ENCODE measurements at regions not wholly inside any gene's neighbourhood (a gene's known extent, or its start where the extent isn't known, plus 50 kb on each side); places are given as distances from the start of the nearest gene placed in this dataset.
"Not testable (repeated sequence)": the region's sequence is repeated elsewhere in the genome, so short reads cannot be mapped to it uniquely, and the experiment has no call there.

- no peak for ATAC-seq (ENCODE audit: low read depth in 2 of 2)
- no peaks in the 10 kb centered on the region for H3K9me3 ChIP-seq (ENCODE audit: control insufficient read depth in 2 of 2, low read length in 2 of 2)
- Mint-ChIP-seq H3K27ac (no peak overlapping the region), H3K36me3 (no peaks in the 10 kb centered on the region), H3K4me1 (no peaks in the 10 kb centered on the region), H3K4me3 (no peak overlapping the region), H3K9me3 (peaks cover 0 to 2% (median 0%) of the 10 kb centered on the region in 7 donors), H3K27me3 (no peaks in the 10 kb centered on the region)
- no peaks in the 10 kb centered on the region for H3K4me1 ChIP-seq (ENCODE audit: control insufficient read depth, insufficient read depth, low read length, poor library complexity, severe bottlenecking)
- H3K27me3 ChIP-seq (ENCODE audit: control insufficient read depth, insufficient read depth, low read length): no peaks in the 10 kb centered on the region
- no peak overlapping the region for H3K4me3 ChIP-seq (ENCODE audit: low read depth, low read length)
- H3K27ac ChIP-seq (ENCODE audit: insufficient read depth, low read length, poor library complexity, severe bottlenecking): no peak overlapping the region
- H3K36me3 ChIP-seq (ENCODE audit: control insufficient read depth, insufficient read depth, low read length): no peaks in the 10 kb centered on the region
- DNase-seq: no peak
These were observed 59.7 kb upstream of the CACHD1 start for GRCh38 chr1:64410217-64410616.

DNA sequence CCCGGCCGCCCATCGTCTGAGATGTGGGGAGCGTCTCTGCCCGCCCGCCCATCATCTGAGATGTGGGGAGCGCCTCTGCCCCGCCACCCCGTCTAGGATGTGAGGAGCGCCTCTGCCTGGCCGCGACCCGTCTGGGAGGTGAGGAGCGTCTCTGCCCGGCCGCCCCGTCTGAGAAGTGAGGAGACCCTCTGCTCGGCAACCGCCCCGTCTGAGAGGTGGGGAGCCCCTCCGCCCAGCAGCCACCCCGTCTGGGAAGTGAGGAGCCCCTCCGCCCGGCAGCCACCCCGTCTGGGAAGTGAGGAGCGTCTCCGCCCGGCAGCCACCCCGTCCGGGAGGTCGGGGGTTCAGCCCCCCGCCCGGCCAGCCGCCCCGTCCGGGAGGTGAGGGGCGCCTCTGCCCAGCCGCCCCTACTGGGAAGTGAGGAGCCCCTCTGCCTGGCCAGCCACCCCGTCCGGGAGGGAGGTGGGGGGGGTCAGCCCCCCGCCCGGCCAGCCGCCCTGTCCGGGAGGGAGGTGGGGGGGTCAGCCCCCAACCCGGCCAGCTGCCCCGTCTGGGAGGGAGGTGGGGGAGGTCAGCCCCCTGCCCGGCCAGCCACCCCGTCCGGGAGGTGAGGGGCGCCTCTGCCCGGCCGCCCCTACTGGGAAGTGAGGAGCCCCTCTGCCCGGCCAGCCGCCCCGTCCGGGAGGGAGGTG, 54.9 kb upstream of the CACHD1 start:
- H3K27ac Mint-ChIP-seq; H3K9me3 ChIP-seq (ENCODE audit: control insufficient read depth in 2 of 2, low read length in 2 of 2); ATAC-seq (ENCODE audit: low read depth in 2 of 2); H3K27me3 Mint-ChIP-seq; H3K27ac ChIP-seq (ENCODE audit: insufficient read depth, low read length, poor library complexity, severe bottlenecking); H3K36me3 ChIP-seq (ENCODE audit: control insufficient read depth, insufficient read depth, low read length); H3K36me3 Mint-ChIP-seq; H3K4me1 ChIP-seq (ENCODE audit: control insufficient read depth, insufficient read depth, low read length, poor library complexity, severe bottlenecking); H3K4me1 Mint-ChIP-seq; H3K27me3 ChIP-seq (ENCODE audit: control insufficient read depth, insufficient read depth, low read length); DNase-seq; H3K9me3 Mint-ChIP-seq; H3K4me3 Mint-ChIP-seq; H3K4me3 ChIP-seq (ENCODE audit: low read depth, low read length): not testable (repeated sequence)

DNA sequence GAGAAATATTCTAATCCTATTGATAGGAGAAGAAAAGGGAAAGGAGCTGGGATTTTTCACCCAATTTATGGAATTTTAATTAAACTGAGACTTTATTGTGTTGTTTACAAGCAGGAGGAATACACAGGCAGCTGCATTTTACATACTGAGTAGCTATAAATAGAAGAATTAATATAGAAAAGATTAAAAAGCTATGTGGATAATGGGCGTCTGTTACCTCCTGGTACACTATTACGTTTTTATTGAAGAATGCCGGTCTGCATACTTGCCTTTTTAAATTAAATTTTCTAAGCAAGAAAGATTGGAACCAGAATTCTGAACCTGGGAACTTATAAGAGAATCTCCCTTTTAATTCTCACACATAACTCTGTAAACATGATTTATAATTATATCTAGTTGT, 52.1 kb upstream of the CACHD1 start:
- Mint-ChIP-seq H3K9me3 (peaks cover 0 to 2% (median 0%) of the 10 kb centered on the region in 7 donors), H3K4me3 (no peak overlapping the region), H3K27me3 (peaks cover 4% of the 10 kb centered on the region), H3K27ac (no peak overlapping the region), H3K36me3 (no peaks in the 10 kb centered on the region), H3K4me1 (no peaks in the 10 kb centered on the region)
- Histone ChIP-seq H3K27ac (ENCODE audit: insufficient read depth, low read length, poor library complexity, severe bottlenecking) (no peak overlapping the region), H3K27me3 (ENCODE audit: control insufficient read depth, insufficient read depth, low read length) (peaks cover 2% of the 10 kb centered on the region), H3K36me3 (ENCODE audit: control insufficient read depth, insufficient read depth, low read length) (no peaks in the 10 kb centered on the region), H3K4me1 (ENCODE audit: control insufficient read depth, insufficient read depth, low read length, poor library complexity, severe bottlenecking) (no peaks in the 10 kb centered on the region), H3K9me3 (ENCODE audit: control insufficient read depth in 2 of 2, low read length in 2 of 2) (no peaks in the 10 kb centered on the region), H3K4me3 (ENCODE audit: low read depth, low read length) (no peak overlapping the region)
- ATAC-seq (ENCODE audit: low read depth in 2 of 2) (no peak), DNase-seq (no peak)

All from CD4-positive, CD25-positive, alpha-beta regulatory T cell (primary cell).